Prostate gland (tissue), 2 donors: ENCODE measurements at regions not wholly inside any gene's neighbourhood (a gene's known extent, or its start where the extent isn't known, plus 50 kb on each side); places are given as distances from the start of the nearest gene placed in this dataset.

Experiments used
- POLR2AphosphoS5 ChIP-seq: sonication (generic); formaldehyde crosslinking; IDR thresholded peaks from one replicate; pipeline ENCODE4 v1.6.1; 2017; ENCODE audit warnings: antibody characterized with exemption
- TF ChIP-seq, protein P1 (sequence below), 4 experiments: fragments of 200-600 bp in 2 of 4; fragments of 450-650 bp in 2 of 4; sonication (generic) in 2 of 4; IDR thresholded peaks; 1 replicate in 3 of 4; 2 replicates in 1 of 4; pipeline ENCODE4 v1.5.1; 2016 to 2019; ENCODE audit warnings: antibody characterized with exemption in 4 of 4, mild to moderate bottlenecking in 2 of 4, moderate library complexity in 2 of 4

DNA sequence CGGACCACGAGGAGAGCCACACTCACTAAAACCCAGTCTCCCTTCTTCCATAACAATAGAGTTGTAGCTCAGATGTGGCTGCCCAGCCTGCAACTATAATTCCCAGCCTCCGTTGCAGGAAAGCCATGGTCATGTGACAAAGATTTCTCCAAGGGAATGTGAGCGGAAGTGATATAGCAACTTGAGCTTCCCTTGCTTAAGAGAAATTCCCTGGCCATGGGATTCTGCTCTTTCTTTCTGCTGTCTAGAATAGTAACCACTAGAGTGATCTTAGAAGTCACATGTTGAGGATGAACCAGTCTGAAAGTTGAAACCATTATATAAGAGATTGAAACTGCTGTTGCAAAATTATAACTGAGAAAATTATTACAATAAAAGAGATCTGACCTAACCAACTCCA is 86.4 kb upstream of the MED14 start:
- TF ChIP-seq POLR2AphosphoS5, result no peak
- TF ChIP-seq, protein P1, sequence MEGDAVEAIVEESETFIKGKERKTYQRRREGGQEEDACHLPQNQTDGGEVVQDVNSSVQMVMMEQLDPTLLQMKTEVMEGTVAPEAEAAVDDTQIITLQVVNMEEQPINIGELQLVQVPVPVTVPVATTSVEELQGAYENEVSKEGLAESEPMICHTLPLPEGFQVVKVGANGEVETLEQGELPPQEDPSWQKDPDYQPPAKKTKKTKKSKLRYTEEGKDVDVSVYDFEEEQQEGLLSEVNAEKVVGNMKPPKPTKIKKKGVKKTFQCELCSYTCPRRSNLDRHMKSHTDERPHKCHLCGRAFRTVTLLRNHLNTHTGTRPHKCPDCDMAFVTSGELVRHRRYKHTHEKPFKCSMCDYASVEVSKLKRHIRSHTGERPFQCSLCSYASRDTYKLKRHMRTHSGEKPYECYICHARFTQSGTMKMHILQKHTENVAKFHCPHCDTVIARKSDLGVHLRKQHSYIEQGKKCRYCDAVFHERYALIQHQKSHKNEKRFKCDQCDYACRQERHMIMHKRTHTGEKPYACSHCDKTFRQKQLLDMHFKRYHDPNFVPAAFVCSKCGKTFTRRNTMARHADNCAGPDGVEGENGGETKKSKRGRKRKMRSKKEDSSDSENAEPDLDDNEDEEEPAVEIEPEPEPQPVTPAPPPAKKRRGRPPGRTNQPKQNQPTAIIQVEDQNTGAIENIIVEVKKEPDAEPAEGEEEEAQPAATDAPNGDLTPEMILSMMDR (IDR thresholded peaks at IDR 0.05), result no peak
